ENCODE measurements at regions not wholly inside any gene's neighbourhood (a gene's known extent, or its start where the extent isn't known, plus 50 kb on each side); places are given as distances from the start of the nearest gene placed in this dataset.

DNA sequence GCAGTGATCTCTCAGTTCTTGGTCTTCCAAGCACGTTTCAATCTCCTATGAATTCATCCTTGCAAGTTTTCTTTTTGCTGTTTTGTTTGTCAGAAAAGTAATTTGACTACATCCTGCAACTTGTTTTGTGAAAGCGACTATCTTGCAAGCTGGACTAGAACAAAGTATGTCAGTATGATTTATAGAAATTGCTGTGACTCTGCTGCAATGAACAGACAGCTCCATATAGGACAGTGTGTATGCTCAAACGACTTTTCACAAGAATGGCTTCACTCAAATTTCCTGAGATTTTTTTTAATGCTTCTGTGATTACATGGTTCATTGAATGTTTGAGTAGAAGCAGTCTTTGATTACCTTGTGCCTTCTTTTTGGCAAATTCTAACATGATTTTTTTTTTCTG is 123.5 kb upstream of the TRHDE start:
- no peak for DNase-seq (ENCODE audit: extremely low spot score, unreplicated experiment)
- Mint-ChIP-seq H3K9me3 (no peaks in the 10 kb centered on the region), H3K27me3 (peaks cover 3% of the 10 kb centered on the region), H3K4me3 (no peak overlapping the region), H3K36me3 (no peaks in the 10 kb centered on the region), H3K27ac (no peak overlapping the region), H3K4me1 (ENCODE audit: unreplicated experiment) (no peaks in the 10 kb centered on the region)
- TF ChIP-seq, protein P1, sequence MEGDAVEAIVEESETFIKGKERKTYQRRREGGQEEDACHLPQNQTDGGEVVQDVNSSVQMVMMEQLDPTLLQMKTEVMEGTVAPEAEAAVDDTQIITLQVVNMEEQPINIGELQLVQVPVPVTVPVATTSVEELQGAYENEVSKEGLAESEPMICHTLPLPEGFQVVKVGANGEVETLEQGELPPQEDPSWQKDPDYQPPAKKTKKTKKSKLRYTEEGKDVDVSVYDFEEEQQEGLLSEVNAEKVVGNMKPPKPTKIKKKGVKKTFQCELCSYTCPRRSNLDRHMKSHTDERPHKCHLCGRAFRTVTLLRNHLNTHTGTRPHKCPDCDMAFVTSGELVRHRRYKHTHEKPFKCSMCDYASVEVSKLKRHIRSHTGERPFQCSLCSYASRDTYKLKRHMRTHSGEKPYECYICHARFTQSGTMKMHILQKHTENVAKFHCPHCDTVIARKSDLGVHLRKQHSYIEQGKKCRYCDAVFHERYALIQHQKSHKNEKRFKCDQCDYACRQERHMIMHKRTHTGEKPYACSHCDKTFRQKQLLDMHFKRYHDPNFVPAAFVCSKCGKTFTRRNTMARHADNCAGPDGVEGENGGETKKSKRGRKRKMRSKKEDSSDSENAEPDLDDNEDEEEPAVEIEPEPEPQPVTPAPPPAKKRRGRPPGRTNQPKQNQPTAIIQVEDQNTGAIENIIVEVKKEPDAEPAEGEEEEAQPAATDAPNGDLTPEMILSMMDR (conservative IDR thresholded peaks at IDR 0.05) = no peak

DNA sequence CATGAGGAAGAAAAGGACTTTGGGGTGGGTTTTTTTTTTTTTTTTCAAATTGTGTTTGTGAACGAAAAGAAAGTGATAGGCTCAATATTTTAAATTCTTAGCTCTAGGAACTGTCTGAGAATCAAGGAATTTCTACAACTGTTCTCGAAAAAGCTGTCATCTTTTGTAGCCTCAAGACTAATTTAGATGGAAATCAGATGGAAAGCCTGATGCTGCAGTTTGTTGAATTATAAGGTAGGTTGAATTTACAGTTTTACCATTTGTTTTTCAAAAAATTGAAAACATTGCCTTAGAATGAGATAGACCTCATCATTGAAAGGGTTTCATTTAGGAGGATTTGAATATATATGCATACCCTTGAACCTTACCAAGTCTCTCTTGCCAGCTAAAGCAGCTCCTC is 109.3 kb upstream of the TRHDE start:
- Mint-ChIP-seq H3K9me3 (no peaks in the 10 kb centered on the region), H3K4me3 (no peak overlapping the region), H3K27ac (no peak overlapping the region), H3K4me1 (ENCODE audit: unreplicated experiment) (no peaks in the 10 kb centered on the region), H3K36me3 (no peaks in the 10 kb centered on the region), H3K27me3 (no peaks in the 10 kb centered on the region)
- TF ChIP-seq, protein P1 (conservative IDR thresholded peaks at IDR 0.05) = no peak
- no peak for DNase-seq (ENCODE audit: extremely low spot score, unreplicated experiment)

DNA sequence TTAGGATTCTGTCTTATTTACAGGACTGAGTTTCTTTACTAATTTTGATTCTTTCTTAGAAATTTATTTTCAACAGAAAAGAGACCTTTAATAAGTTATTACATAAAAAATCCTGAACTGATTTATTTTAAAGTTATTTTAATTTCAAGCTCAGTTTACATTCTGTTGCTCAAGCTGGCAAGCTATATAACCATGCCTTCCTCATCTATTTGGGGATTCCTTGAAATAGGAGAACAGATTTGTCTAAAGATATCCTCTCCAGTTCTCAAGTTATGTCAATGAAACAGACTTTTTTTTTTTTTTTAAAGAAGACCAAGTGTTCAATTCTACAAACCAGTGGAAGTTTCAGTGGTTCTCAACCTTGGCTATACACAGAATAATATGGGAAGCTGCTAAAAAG is 103.3 kb upstream of the TRHDE start:
- no peaks in the 10 kb centered on the region for H3K27me3 Mint-ChIP-seq
- no peaks in the 10 kb centered on the region for H3K9me3 Mint-ChIP-seq
- no peaks in the 10 kb centered on the region for H3K36me3 Mint-ChIP-seq
- DNase-seq (ENCODE audit: extremely low spot score, unreplicated experiment) = no peak
- H3K27ac Mint-ChIP-seq = no peak overlapping the region
- no peaks in the 10 kb centered on the region for H3K4me1 Mint-ChIP-seq (ENCODE audit: unreplicated experiment)
- TF ChIP-seq, protein P1 (conservative IDR thresholded peaks at IDR 0.05) = no peak
- no peak overlapping the region for H3K4me3 Mint-ChIP-seq

DNA sequence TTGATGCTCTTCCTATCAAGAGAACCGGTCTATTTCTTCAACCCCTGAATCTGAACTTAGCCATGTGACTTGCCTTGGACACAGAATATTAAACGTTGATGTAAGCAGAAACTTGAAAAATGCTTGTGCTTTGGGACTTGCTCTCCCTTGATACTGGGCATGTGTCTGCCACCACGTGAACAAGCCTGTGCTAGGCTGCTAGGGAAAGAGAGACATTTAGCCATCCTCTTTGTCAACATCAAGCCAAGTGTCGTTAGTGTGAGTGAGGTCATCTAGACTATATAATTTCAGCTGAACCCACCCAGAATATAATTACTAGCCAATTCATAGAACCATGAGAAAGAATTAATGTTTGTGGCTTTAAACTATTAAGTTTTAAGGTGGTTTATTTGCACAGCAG is 98.2 kb upstream of the TRHDE start:
- no peak for DNase-seq (ENCODE audit: extremely low spot score, unreplicated experiment)
- no peaks in the 10 kb centered on the region for H3K9me3 Mint-ChIP-seq
- TF ChIP-seq, protein P1 (conservative IDR thresholded peaks at IDR 0.05) = no peak
- no peaks in the 10 kb centered on the region for H3K36me3 Mint-ChIP-seq
- H3K4me3 Mint-ChIP-seq = no peak overlapping the region
- no peaks in the 10 kb centered on the region for H3K4me1 Mint-ChIP-seq (ENCODE audit: unreplicated experiment)
- H3K27ac Mint-ChIP-seq = no peak overlapping the region
- H3K27me3 Mint-ChIP-seq = no peaks in the 10 kb centered on the region

DNA sequence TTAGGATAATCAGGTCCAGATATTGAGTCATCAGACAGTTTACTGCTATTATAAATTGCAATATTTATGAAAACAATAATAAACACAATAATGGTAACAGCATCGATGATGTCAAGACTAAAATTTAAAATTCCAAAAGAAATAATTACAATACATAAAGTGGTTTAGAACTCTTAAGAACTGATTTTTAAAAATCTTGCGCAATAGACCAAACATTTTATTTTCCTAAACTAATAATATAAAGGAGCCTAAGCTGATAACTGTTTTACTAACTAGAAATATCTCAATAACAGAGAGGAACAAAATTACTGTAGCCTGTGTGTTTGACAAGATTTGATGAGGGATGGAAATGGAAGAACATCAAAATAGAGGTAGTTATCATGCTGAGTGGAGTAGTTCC is 93.9 kb upstream of the TRHDE start:
- Mint-ChIP-seq H3K27ac (no peak overlapping the region), H3K36me3 (no peaks in the 10 kb centered on the region), H3K4me1 (ENCODE audit: unreplicated experiment) (no peaks in the 10 kb centered on the region), H3K4me3 (no peak overlapping the region), H3K27me3 (no peaks in the 10 kb centered on the region), H3K9me3 (no peaks in the 10 kb centered on the region)
- no peak for DNase-seq (ENCODE audit: extremely low spot score, unreplicated experiment)
- TF ChIP-seq, protein P1 (conservative IDR thresholded peaks at IDR 0.05) = no peak

DNA sequence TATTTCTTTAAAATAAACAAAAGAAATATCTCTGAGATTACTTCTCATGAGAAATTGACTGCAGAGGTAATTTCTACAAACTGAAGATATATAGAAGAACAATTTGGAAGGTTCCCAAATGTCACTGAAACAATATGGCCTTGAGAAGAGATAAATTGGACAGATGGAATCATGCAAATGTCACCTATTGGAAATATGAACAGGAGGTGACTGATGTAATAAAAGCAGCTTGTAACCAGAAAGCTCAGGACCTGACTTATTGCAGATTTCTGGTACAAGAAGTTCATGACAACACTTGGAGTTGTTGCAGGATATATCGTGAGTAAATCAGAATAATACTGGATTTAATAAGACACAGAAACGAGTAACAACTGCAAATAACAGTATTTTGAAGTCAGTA is 93.3 kb upstream of the TRHDE start:
- Mint-ChIP-seq H3K27me3 (no peaks in the 10 kb centered on the region), H3K36me3 (no peaks in the 10 kb centered on the region), H3K27ac (no peak overlapping the region), H3K4me1 (ENCODE audit: unreplicated experiment) (no peaks in the 10 kb centered on the region), H3K9me3 (no peaks in the 10 kb centered on the region), H3K4me3 (no peak overlapping the region)
- TF ChIP-seq, protein P1 (conservative IDR thresholded peaks at IDR 0.05) = no peak
- DNase-seq (ENCODE audit: extremely low spot score, unreplicated experiment) = no peak
